ENCODE measurements at regions not wholly inside any gene's neighbourhood (a gene's known extent, or its start where the extent isn't known, plus 50 kb on each side); places are given as distances from the start of the nearest gene placed in this dataset.
"Not testable (repeated sequence)": the region's sequence is repeated elsewhere in the genome, so short reads cannot be mapped to it uniquely, and the experiment has no call there.

DNA sequence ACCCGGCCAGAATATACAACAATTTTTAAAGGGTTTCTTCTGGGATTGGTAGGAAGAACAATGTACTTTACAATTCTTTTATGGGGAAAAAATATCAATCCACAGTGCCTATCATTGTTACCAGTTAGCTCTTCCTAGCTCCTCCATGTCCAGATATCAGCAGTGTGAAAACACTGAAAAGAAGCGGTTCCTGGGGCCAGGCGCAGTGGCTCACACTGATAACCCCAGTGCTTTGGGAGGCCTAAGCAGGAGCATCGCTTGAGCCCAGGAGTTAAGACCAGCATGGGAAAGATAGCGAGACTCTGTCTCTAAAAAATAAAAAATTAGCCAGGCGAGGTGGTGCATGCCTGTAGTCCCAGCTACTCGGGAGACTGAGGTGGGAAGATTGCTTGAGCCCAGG, 114.5 kb upstream of the VOPP1 start:
- peak overlapping the region in 1 of 2 donors; percentile 24 for H3K27ac ChIP-seq
- H3K9me3 ChIP-seq; H3K4me1 ChIP-seq; H3K27me3 ChIP-seq; intact Hi-C loops (cut with DNase I; ENCODE audit: low total_unique reads); H3K4me3 ChIP-seq; H3K36me3 ChIP-seq; DNase-seq: not testable (repeated sequence)

DNA sequence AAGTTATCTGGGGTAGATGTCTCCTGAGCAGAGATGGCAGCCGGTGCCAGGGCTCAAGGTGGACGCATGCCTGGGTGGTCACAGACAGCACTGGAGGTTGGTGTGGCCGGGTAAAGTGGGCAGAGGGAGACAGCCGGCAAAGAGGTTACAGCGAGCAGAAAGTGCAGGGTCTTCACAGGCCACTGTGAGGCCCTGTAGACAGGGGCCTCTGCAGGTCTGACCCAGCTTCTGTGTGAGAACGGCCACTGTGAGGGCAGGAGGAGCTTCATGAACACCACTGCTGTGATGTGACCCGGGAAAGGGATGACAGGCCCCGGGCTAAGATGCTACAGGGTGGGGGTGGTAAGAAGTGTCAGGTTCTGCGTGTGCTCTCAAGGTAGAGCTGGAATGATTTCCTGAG, 111.2 kb upstream of the VOPP1 start:
- intact Hi-C loops (cut with DNase I; ENCODE audit: low total_unique reads); H3K27ac ChIP-seq; H3K36me3 ChIP-seq; H3K9me3 ChIP-seq; H3K4me1 ChIP-seq; DNase-seq; H3K4me3 ChIP-seq; H3K27me3 ChIP-seq: not testable (repeated sequence)

GRCh38 chr7:55675589-55675988, 103.3 kb upstream of the VOPP1 start:
- H3K9me3 ChIP-seq; H3K4me3 ChIP-seq; DNase-seq; intact Hi-C loops (cut with DNase I; ENCODE audit: low total_unique reads); H3K27me3 ChIP-seq; H3K4me1 ChIP-seq; H3K36me3 ChIP-seq; H3K27ac ChIP-seq: not testable (repeated sequence)

- H3K4me1 ChIP-seq; H3K9me3 ChIP-seq; H3K27me3 ChIP-seq; H3K36me3 ChIP-seq; H3K27ac ChIP-seq; intact Hi-C loops (cut with DNase I; ENCODE audit: low total_unique reads); DNase-seq; H3K4me3 ChIP-seq: not testable (repeated sequence)
Measured at GRCh38 chr7:55673525-55673924, 101.2 kb upstream of the VOPP1 start.

- intact Hi-C loops (cut with DNase I; ENCODE audit: low total_unique reads); H3K27me3 ChIP-seq; H3K4me1 ChIP-seq; H3K27ac ChIP-seq; DNase-seq; H3K36me3 ChIP-seq; H3K4me3 ChIP-seq; H3K9me3 ChIP-seq: not testable (repeated sequence)
Measured at GRCh38 chr7:55672084-55672483, 99.8 kb upstream of the VOPP1 start.

GRCh38 chr7:55657654-55658053, 85.4 kb upstream of the VOPP1 start:
- H3K36me3 ChIP-seq: no peaks in the 10 kb centered on the region
- intact Hi-C loops (cut with DNase I; ENCODE audit: low total_unique reads): no loop called here
- no peaks in the 10 kb centered on the region for H3K9me3 ChIP-seq
- no peak overlapping the region for H3K4me3 ChIP-seq
- no peak overlapping the region for H3K27ac ChIP-seq
- H3K27me3 ChIP-seq: no peaks in the 10 kb centered on the region
- TF ChIP-seq CTCF (IDR thresholded peaks at IDR 0.05): no peak
- no peak for TF ChIP-seq POLR2A (IDR thresholded peaks at IDR 0.05)
- H3K4me1 ChIP-seq: no peaks in the 10 kb centered on the region
- DNase-seq: no peak

DNA sequence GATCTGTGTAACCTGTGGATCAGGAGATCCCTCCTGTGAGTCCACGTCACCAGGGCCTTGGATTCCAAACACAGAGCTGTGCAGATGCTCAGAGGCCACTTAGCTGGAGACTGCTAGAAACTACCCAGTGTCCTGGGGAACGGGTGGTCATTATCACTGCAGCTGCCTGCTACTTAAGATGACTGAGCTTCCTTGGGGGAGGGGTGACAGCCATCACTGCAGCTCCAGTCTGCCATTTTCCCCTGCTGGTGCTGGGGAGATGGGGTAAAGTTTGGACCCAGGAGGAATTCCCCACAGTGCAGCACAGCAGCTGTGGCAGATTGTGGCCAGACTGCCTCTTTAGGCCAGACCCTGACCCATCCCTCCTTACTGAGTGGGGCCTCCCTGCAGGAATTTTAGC, 78.8 kb upstream of the VOPP1 start:
- H3K4me3 ChIP-seq: no peak overlapping the region
- H3K27ac ChIP-seq: no peak overlapping the region
- TF ChIP-seq POLR2A (IDR thresholded peaks at IDR 0.05): no peak
- no peaks in the 10 kb centered on the region for H3K9me3 ChIP-seq
- intact Hi-C loops (cut with DNase I; ENCODE audit: low total_unique reads): no loop called here
- no peaks in the 10 kb centered on the region for H3K4me1 ChIP-seq
- H3K36me3 ChIP-seq: no peaks in the 10 kb centered on the region
- DNase-seq: no peak
- H3K27me3 ChIP-seq: no peaks in the 10 kb centered on the region

GRCh38 chr7:55649238-55649637, 76.9 kb upstream of the VOPP1 start:
- intact Hi-C loops (cut with DNase I; ENCODE audit: low total_unique reads): no loop called here

More at GRCh38 chr7:55649238-55649637, 76.9 kb upstream of the VOPP1 start:
- Histone ChIP-seq H3K27ac (no peak overlapping the region), H3K9me3 (no peaks in the 10 kb centered on the region), H3K4me3 (no peak overlapping the region), H3K36me3 (no peaks in the 10 kb centered on the region), H3K27me3 (no peaks in the 10 kb centered on the region), H3K4me1 (no peaks in the 10 kb centered on the region)
- DNase-seq: no peak
- TF ChIP-seq CTCF (IDR thresholded peaks at IDR 0.05) (no peak), POLR2A (IDR thresholded peaks at IDR 0.05) (no peak)

All from uterus (tissue), 3 donors.